ENCODE measurements at regions not wholly inside any gene's neighbourhood (a gene's known extent, or its start where the extent isn't known, plus 50 kb on each side); places are given as distances from the start of the nearest gene placed in this dataset.

DNA sequence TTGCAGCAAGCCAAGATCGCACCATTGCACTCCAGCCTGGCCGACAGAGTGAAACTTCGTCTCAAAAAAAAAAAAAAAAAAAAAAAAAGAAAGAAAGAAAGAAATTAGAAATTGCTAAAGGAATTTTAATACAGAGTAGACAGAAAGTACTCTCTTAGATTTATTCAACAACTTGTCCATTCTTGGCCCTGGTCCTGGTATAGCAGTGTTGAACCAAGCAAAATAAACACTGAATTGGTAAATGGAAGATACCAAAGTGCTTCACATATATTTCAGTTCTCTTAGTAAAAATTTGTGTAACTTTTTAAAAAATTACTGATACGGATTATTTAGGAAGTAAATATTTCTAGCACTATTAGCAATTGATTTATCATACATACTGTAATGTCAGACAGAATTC lies 165.9 kb upstream of the TLL1 start:
- DNase-seq (ENCODE audit: low spot score in 2 of 2) = no peak
- intact Hi-C loops (cut with DNase I; ENCODE audit: low total_unique reads) = no loop called here
- H3K4me3 ChIP-seq (ENCODE audit: low read depth, poor library complexity, severe bottlenecking) = no peak overlapping the region
- TF ChIP-seq POLR2A (IDR thresholded peaks at IDR 0.05) = no peak
- TF ChIP-seq, protein P1, sequence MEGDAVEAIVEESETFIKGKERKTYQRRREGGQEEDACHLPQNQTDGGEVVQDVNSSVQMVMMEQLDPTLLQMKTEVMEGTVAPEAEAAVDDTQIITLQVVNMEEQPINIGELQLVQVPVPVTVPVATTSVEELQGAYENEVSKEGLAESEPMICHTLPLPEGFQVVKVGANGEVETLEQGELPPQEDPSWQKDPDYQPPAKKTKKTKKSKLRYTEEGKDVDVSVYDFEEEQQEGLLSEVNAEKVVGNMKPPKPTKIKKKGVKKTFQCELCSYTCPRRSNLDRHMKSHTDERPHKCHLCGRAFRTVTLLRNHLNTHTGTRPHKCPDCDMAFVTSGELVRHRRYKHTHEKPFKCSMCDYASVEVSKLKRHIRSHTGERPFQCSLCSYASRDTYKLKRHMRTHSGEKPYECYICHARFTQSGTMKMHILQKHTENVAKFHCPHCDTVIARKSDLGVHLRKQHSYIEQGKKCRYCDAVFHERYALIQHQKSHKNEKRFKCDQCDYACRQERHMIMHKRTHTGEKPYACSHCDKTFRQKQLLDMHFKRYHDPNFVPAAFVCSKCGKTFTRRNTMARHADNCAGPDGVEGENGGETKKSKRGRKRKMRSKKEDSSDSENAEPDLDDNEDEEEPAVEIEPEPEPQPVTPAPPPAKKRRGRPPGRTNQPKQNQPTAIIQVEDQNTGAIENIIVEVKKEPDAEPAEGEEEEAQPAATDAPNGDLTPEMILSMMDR (IDR thresholded peaks at IDR 0.05) = no peak
- WGBS, 2 donors = 89 to 93% methylated on average over 4 of the region's 4 CpGs

DNA sequence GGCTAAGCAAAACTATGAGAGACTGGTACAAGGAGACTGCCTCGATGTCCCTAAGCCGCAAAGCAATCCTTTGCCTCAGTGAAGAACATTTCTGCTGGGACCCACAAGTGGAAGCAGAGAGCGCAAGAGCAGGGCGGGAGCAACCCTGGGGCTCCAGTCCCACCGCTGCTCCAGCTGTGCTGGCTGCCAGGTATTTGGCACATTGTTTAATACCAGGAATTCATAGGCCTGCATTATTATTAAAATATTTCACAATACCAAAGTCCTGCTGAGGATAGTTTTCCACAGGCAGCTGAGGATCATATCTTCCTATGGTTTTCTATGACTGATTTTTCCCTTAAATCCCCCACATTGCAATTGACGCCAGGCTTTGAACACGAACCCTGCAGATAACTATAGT lies 163.5 kb upstream of the TLL1 start:
- DNase-seq (ENCODE audit: low spot score in 2 of 2) = no peak
- WGBS, 2 donors = 70 to 79% methylated on average over 7 of the region's 7 CpGs
- intact Hi-C loops (cut with DNase I; ENCODE audit: low total_unique reads) = no loop called here
- TF ChIP-seq POLR2A (IDR thresholded peaks at IDR 0.05) = no peak
- TF ChIP-seq, protein P1 (IDR thresholded peaks at IDR 0.05) = no peak
- H3K4me3 ChIP-seq (ENCODE audit: low read depth, poor library complexity, severe bottlenecking) = no peak overlapping the region

DNA sequence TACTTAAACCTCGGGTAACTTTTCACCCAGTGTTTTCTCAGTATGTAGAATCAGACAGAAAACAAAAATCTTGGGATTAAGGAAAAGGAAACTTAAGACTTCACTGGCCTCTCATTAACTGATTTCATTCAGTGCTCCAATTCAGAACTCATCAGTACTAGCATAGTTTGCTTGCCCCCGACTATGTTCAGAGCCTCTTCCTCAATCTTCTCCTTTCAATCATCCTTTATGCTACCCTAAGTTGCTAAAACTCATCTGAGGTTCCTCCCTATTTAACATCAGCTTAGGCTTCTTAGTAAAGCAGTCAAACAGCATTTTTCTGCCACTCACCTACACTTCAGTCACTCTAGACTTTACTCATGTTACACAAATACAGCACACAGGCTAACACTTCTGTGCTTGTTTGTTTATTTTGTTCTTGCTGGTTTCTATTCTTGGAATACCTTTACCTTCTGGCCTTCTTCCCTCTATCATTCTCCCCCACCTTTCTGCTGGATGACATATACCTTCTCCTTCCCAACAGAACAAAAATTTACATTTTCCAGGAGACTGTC lies 163.0 kb upstream of the TLL1 start:
- 48 to 51% methylated on average over 2 of the region's 2 CpGs for WGBS, 2 donors
- H3K4me3 ChIP-seq (ENCODE audit: low read depth, poor library complexity, severe bottlenecking) = no peak overlapping the region
- intact Hi-C loops (cut with DNase I; ENCODE audit: low total_unique reads) = no loop called here
- no peak for TF ChIP-seq POLR2A (IDR thresholded peaks at IDR 0.05)
- TF ChIP-seq, protein P1 (IDR thresholded peaks at IDR 0.05) = no peak
- no peak for DNase-seq (ENCODE audit: low spot score in 2 of 2)

DNA sequence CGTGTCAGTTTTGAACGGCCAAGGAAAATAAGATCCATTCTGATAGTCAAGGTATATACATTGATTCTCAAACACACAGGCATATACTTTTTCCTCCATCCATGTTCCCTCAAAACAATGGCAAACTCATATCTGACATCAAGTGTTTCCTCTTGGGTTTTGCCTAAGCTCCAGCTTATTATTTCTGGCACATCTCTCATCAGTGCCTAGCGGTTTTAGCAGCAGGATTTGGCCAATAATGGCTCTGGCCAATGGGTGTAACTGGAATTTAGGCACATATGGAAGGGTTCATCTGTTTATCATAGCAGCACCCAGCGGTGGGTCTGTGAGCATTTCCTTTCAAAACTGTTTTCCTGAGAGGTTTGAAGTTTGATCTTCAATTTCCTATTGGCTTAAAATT lies 161.6 kb upstream of the TLL1 start:
- TF ChIP-seq, protein P1 (IDR thresholded peaks at IDR 0.05) = no peak
- TF ChIP-seq POLR2A (IDR thresholded peaks at IDR 0.05) = no peak
- intact Hi-C loops (cut with DNase I; ENCODE audit: low total_unique reads) = no loop called here
- 71% methylated on average over 4 of the region's 4 CpGs for WGBS, 2 donors

DNA sequence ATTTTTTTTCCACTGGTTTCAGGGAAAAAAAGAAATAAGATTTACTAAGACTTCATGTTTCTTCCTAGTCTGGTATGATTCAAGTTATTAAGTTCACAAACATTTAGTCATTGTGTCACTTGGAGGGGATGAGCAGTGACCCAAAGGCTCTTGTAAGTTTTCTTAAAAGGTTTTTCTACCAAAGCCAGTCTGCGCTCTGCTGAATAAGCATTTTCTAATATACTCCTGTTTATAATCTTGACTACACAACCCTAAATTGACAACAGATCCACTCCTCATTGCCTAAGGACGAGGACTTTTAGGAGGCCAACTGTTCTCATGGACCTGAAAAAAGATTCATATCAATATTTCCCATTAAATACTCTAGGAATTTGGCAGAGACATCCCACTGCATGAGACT lies 161.1 kb upstream of the TLL1 start:
- no peak overlapping the region for H3K4me3 ChIP-seq (ENCODE audit: low read depth, poor library complexity, severe bottlenecking)
- TF ChIP-seq POLR2A (IDR thresholded peaks at IDR 0.05) = no peak
- TF ChIP-seq, protein P1 (IDR thresholded peaks at IDR 0.05) = no peak
- no peak for DNase-seq (ENCODE audit: low spot score in 2 of 2)
- 72 to 77% methylated on average over 2 of the region's 2 CpGs for WGBS, 2 donors
- intact Hi-C loops (cut with DNase I; ENCODE audit: low total_unique reads) = no loop called here

More for the DNA sequence above, 161.6 kb upstream of the TLL1 start:
- H3K4me3 ChIP-seq (ENCODE audit: low read depth, poor library complexity, severe bottlenecking) = no peak overlapping the region
- no peak for DNase-seq (ENCODE audit: low spot score in 2 of 2)

DNA sequence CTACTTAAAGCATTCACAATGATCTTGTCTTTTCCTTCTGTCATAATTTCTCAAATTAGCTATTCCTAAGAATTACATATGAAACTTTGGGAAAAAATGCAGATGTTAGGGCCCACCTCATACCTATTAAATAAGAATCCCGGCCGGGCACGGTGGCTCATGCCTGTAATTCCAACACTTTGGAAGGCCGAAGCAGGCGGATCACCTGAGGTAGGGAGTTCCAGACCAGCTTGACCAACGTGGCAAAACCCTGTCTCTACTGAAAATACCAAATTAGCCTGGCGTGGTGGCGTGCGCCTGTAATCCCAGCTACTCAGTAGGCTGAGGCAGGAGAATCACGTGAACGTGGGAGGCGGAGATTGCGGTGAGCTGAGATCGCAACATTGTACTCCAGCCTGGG lies 158.4 kb upstream of the TLL1 start:
- DNase-seq (ENCODE audit: low spot score in 2 of 2) = no peak
- 96% methylated on average over 14 of the region's 14 CpGs for WGBS, 2 donors
- H3K4me3 ChIP-seq (ENCODE audit: low read depth, poor library complexity, severe bottlenecking) = no peak overlapping the region
- intact Hi-C loops (cut with DNase I; ENCODE audit: low total_unique reads) = no loop called here
- no peak for TF ChIP-seq POLR2A (IDR thresholded peaks at IDR 0.05)
- TF ChIP-seq, protein P1 (IDR thresholded peaks at IDR 0.05) = no peak

Data from lower leg skin (tissue), 4 donors.